ENCODE measurements at regions not wholly inside any gene's neighbourhood (a gene's known extent, or its start where the extent isn't known, plus 50 kb on each side); places are given as distances from the start of the nearest gene placed in this dataset.

- DNase-seq = no peak
- intact Hi-C loops (cut with DNase I) = no loop called here
- no peak for ATAC-seq (ENCODE audit: poor library complexity)
Observed at GRCh38 chr15:79192462-79193036, 90.0 kb upstream of the ANKRD34C start.

GRCh38 chr15:79190093-79190492 is 92.4 kb upstream of the ANKRD34C start:
- intact Hi-C loops (cut with DNase I) = no loop called here

DNA sequence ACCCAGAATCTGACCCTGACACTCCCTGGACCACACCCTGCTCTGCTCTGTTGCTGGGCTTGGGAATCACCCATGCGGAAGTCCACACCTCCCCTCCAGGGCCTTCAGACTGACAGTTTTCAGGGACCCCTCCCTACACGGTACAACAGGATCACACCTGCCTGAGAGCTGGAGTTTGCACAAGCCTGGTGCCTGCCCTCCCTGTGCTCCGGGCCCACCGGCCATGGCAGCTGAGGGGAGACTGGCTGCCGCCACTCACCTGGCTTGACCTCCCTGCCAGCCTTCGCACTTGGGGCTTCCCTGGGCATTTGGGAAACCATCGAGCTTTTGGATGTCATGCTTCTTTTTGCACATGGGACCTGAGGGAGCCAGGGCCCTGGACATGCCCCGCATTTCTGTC is 95.9 kb upstream of the ANKRD34C start:
- intact Hi-C loops (cut with DNase I) = no loop called here
- DNase-seq (no peak), ATAC-seq (ENCODE audit: poor library complexity) (no peak)

More at GRCh38 chr15:79190093-79190492, 92.4 kb upstream of the ANKRD34C start:
- no peak for ATAC-seq (ENCODE audit: poor library complexity)
- DNase-seq = no peak

DNA sequence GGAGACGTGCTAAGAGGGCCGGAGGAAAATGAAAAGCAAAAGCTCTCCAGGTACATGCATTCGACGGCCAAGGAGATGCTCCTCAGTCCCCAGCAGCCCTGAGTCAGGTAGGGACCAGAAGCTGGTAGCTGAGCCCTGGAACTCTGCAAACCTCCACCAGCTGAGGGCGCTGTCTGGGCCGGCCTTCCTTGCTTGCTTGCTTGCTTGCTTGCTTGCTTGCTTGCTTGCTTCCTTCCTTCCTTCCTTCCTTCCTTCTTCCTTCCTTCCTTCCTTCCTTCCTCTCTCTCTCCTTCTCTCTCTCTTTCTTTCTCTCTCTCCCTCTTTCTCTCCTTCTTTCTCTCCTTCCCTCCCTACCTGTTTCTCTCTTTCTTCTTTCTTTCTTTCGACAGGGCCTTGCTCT is 94.6 kb upstream of the RASGRF1 start:
- intact Hi-C loops (cut with DNase I) = no loop called here
- no peak for ATAC-seq (ENCODE audit: poor library complexity)
- DNase-seq = no peak

DNA sequence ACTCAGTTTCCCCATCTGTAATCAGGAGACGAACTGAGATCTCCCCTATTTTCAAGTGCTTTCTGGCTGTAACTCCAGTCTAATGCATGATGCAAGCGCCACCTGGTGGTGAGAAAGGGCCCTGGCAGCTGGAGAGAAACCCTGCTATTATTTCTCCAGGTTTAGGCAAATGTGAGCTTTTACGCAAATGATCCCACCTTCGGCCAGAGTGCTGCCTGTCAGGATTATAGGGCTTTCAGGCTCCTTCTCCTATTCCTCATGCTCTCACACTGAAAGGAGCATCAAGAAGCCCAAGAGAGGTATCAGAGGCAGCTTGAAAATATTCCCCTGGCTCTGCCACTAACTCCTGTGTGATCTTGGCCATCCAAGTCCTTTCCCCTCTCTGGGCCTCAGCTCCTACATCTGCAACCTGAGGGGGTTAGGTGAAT is 93.9 kb upstream of the RASGRF1 start:
- DNase-seq (peak; percentile 84), ATAC-seq (ENCODE audit: poor library complexity) (peak; percentile 78)
- intact Hi-C loops (cut with DNase I) = loop anchor here (1.0 to 5.0 kb wide), 2 partner anchors 156 to 272 kb away; no protein-coding TSS in a partner anchor

DNA sequence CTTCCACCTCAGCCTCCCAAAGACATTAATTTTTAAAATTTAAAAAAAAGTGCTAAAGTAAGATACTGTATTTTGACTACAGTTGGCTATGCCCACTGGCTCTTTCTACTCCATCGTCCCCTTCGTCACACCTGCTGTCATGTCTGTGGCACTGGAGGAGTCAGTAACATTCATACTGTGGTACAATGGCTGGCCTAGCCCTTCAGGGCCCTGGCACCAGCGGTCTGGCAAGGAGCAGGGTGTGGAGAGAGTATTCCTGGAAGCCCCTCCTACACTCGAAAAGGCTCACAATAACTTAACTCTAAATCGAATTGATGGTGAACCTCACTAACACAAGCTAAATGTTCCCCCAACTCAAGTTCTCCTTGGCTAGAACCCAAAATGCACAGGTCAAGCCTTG is 89.7 kb upstream of the RASGRF1 start:
- intact Hi-C loops (cut with DNase I) = loop anchor here (5.0 kb wide), 1 partner anchor 268 kb away; no protein-coding TSS in a partner anchor
- DNase-seq = no peak
- no peak for ATAC-seq (ENCODE audit: poor library complexity)

DNA sequence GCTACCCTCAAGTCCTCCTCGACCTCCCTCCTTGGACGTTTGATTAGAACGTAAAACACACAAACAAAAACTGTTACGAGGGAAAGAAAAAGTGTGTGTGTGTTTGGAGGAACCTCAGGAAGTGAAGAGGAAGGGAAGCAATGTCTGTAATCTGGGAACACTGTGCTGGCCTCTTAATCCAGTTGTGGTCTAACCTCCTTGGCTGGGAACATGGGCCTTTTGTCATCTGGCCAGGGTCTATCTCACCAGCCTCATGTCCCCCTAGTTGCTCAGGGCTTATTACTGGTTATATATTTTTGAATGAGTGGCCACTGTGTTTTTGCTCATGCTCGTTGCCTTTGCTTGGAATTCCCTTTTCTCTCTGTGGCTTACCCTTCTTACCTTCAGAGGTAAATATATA is 89.0 kb upstream of the RASGRF1 start:
- ATAC-seq (ENCODE audit: poor library complexity) = no peak
- no peak for DNase-seq
- intact Hi-C loops (cut with DNase I) = no loop called here

- intact Hi-C loops (cut with DNase I) = no loop called here
- ATAC-seq (ENCODE audit: poor library complexity) = no peak
- DNase-seq = no peak
Observed at GRCh38 chr15:79179108-79179561, 88.6 kb upstream of the RASGRF1 start.

- DNase-seq (no peak), ATAC-seq (ENCODE audit: poor library complexity) (no peak)
- intact Hi-C loops (cut with DNase I) = no loop called here
Observed at GRCh38 chr15:79178594-79178993, 88.0 kb upstream of the RASGRF1 start.

- no peak for ATAC-seq (ENCODE audit: poor library complexity)
- intact Hi-C loops (cut with DNase I) = no loop called here
- no peak for DNase-seq
Observed at GRCh38 chr15:79176151-79176550, 85.6 kb upstream of the RASGRF1 start.

DNA sequence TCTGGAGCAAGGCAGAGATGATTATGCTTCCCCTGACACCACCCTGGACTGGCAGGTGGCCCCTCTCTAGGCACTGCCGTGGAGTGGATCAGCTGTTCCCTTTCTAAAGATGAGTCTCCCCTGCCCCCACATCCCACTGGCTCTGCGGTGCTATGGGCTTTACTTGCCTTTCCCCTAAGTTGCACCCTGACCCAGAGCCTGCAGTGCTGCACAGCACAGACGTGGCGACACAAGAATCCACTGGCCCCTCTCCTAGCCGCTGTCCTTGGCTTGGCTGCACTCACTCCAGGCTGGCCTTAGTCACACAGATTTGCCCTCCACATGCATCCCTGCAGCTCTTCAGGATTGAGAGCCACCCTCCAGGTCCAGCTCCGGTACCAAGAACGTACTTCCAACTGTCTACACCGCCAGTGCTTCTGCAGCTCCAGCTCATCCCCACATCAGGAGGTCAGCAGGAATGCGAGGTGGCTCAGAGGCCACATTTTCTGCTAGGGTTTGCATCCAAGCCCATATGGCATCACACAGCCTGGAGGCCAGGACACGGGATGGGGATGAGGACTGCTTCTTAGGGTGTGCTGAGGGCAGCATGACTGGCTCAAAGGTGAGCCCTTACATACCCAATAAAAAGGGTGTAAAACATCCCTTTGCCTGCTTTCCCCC is 82.4 kb upstream of the RASGRF1 start:
- DNase-seq = no peak
- intact Hi-C loops (cut with DNase I) = no loop called here
- ATAC-seq (ENCODE audit: poor library complexity) = no peak

DNA sequence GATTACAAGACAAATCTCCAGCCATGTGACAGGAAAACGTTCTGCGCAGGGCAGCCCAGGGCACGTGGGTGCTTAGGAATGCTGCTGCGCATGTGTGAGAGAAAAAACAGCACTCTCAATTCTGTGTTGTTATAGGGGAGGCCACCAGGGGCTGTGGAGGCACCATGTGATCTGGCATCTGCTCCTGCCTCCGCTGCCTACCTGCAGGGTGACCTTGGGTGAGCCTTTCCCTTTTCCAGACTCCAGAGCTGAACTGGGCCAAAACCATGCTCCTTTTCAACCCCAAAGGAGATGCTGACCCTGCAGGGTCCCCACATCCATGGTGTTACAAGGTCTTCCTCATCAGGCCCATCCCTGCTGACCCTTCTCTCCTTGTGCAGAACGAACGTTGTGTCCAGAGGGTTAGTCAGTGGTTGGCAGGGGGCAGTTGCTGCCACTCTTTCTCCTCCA is 81.5 kb upstream of the RASGRF1 start:
- ATAC-seq (ENCODE audit: poor library complexity) = no peak
- intact Hi-C loops (cut with DNase I) = no loop called here
- DNase-seq = no peak

DNA sequence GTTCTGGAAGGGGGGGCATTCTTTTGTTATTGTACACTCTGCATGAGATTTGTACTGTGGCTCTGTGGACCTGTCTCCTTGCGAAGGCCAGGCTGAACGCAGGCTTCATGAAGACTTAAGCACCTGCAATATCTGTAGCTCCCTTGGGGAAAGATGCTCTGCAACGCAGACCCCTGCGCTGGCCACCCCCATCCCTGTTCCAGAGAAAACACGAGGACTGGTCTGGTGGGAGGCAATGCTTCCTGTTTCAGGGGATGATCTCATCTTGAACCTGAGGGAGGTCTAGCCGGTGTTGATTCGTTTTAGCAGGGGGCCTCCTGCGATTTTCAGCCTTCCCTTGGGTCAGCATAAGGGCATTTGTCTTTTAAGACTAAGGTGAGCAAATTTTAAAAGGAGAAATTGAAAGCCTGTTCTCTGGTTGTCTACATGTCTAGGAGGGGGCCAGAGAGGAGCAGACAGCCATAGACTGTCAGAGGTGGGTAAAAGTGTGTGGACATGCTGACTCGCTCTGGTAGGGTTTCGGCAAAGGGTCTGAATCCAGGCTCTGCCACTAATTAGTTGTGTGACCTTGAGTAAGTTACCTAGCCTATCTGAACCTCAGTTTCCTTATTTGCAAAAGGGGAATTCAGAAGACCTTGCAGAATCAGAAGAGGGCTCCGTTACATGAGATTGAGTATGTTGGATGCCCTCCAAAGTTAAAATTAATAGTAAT is 80.9 kb upstream of the RASGRF1 start:
- no peak for ATAC-seq (ENCODE audit: poor library complexity)
- DNase-seq = no peak

DNA sequence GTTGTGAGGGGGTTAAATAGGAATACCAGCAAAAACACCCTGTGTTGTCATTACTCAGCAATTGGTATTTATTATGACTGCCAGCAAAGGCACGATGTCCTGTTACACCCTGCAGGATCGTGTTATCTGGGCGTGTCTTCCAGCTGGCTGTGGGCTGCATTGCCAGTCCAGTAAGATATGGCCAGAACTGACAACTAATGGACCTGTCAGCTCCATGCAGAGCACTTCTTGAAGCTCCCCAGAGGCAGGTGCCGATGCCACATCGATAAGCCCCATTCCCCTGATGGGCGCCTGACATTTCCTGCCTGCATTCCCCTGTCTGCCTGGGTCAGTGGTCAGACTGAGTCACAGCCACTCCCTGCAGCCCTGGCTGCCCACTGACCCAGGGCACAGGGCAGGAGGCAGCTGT is 79.7 kb upstream of the RASGRF1 start:
- DNase-seq (peak; percentile 64), ATAC-seq (ENCODE audit: poor library complexity) (peak; percentile 86)
- intact Hi-C loops (cut with DNase I) = no loop called here

More for the DNA sequence above, 80.9 kb upstream of the RASGRF1 start:
- intact Hi-C loops (cut with DNase I) = no loop called here

DNA sequence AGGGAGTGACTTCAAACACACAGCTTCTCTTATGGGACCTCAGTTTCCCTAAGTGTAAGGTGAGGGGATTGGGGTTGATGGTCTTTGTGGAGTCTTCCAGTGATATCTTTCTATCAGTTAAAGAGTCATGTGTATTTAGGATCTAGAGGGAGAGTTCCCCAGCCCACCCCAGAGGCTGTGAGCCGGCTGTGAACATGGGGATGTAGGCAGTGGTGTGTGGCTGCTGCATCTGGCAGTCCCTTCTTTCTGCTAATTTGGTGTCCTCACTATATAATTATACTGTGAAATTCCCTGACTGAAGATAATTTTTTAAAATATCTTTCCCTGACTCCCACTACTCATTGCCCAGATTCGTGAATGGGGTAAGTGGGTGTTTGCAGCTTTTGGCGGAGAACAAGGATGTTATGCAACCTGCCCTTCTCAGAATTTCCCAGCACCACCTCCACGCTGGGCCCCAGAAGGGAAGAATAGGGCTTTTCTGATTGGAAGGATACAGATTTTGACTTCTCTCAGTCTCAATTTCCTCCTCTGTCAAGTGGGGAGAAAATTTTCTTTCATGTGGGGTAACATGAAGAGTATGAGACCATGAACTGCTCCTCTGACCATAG is 79.0 kb upstream of the RASGRF1 start:
- intact Hi-C loops (cut with DNase I) = no loop called here
- DNase-seq (no peak), ATAC-seq (ENCODE audit: poor library complexity) (peak; percentile 49)

DNA sequence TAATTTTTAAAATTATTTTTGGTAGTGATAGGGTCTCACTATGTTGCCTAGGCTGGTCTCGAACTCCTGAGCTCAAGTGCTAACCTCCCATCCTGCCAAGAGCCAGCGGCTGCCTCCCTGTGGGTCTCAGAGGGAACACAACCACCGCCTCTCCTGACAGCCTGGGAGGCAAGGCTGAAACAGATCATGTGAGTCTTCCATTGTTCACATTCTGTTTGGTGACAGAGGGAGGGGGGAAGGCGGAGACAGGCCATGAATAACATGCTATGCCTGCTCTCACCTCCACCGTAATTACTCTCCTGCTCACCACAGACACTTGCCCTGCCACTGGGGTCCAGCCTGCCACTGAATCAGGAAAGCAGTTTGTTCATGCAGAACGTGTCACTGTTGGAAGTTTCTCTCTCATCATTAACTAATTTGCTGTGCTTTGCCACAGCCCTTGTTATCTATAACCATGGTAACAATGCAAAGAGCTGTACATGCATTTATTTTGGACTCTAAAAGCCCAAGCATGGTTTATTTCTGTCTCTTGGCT is 78.4 kb upstream of the RASGRF1 start:
- ATAC-seq (ENCODE audit: poor library complexity) (peak; percentile 72), DNase-seq (peak; percentile 63)
- intact Hi-C loops (cut with DNase I) = no loop called here

DNA sequence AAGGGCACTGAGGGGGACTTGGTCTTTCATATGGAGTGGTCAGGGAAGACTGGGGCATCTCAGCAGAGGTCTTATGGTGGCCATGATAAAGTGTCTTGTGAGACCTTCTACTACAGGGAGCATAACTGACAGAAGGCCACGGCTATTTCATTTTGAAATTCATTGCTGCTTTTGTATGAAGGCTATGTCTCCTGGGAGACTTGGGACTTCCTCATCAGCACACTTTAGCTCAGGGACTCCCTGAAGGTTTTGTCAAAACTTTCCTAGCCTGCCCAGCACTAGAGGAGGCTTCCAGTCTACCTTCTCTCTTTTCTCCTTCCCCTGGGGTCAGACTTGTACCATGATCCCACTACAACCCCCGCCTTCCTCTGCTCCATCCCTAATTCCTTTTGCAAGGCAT is 77.2 kb upstream of the RASGRF1 start:
- intact Hi-C loops (cut with DNase I) = no loop called here
- ATAC-seq (ENCODE audit: poor library complexity) (no peak), DNase-seq (no peak)

- ATAC-seq (ENCODE audit: poor library complexity) = no peak
- intact Hi-C loops (cut with DNase I) = no loop called here
- no peak for DNase-seq
Observed at GRCh38 chr15:79166311-79166955, 75.9 kb upstream of the RASGRF1 start.

DNA sequence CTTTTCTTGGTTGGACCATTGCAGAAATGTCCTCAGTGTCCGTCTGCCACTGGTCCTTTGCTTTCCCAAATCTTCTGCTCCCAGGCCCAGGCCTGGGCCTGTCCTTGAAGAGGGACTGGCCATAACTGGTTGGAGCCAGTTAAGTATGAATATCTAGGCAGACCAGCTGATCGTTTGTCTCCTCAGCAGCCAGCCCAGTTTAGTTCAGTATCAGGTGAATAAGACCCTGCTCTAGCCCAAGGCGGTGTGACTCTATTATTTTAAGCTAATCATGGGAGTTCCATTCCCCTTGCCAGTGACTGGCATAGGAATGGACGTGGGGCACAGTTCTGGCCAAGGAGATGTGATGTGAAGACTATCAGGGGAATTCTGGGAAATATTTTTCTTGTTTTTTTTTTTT is 73.9 kb upstream of the RASGRF1 start:
- DNase-seq (no peak), ATAC-seq (ENCODE audit: poor library complexity) (no peak)
- intact Hi-C loops (cut with DNase I) = no loop called here

All from Right ventricle myocardium superior (tissue), 1 donor.